HCT116 (cell line): ENCODE measurements at regions not wholly inside any gene's neighbourhood (a gene's known extent, or its start where the extent isn't known, plus 50 kb on each side); places are given as distances from the start of the nearest gene placed in this dataset.

ENCODE experiments used
- ATAC-seq: fragments of 200-7000 bp; cut with Tn5 transposase; 2 replicates; pipeline ENCODE4 v1.9.1; 2020; ENCODE audit warnings: mild to moderate bottlenecking, moderate library complexity
- BruUV-seq: library from RNA; stranded (reverse); fragments of 400-500 nt; replicated peaks from 2 replicates; lab custom pipeline; 2021; lab: Mats Ljungman, UMichigan
- CTCF ChIA-PET: fragments of 300-600 bp; sonication (Branson Sonifier 250); formaldehyde crosslinking; loops from one replicate; lab custom pipeline; 2021; ENCODE audit warnings: antibody characterized with exemption; lab: Charles Lee
- POLR2A ChIA-PET: fragments of 300-600, 350-600 bp; sonication (Branson Sonifier 250); formaldehyde crosslinking; loops from one replicate; lab custom pipeline; 2021; ENCODE audit warnings: antibody characterized with exemption; lab: Charles Lee
- RAD21 ChIA-PET, 2 experiments: fragments of 300-600 bp; sonication (Branson Sonifier 250); formaldehyde crosslinking; loops; one replicate each; lab custom pipeline; 2023; ENCODE audit warnings: low total read pairs in 2 of 2; ENCODE audit not compliant: uncharacterized antibody in 2 of 2, unreplicated experiment in 2 of 2, low non-redundant PET in 1 of 2; lab: Charles Lee
- DNase-seq: peaks from one replicate; pipeline ENCODE4 v3.0.0-alpha.2; 2010; ENCODE audit warnings: low read depth, low spot score
- H2AFZ ChIP-seq: fragments of 200-600 bp; shearing (Covaris generic), sonication (generic); 2 replicates; pipeline ENCODE4 v1.6.1; 2017; ENCODE audit warnings: low read depth, mixed run types, mixed read lengths, antibody characterized with exemption, low read length; ENCODE audit not compliant: poor library complexity, severe bottlenecking
- H3K27ac ChIP-seq: 2 replicates; pipeline ENCODE4 v1.5.1; 2012; ENCODE audit warnings: low read depth, low read length
- H3K27me3 ChIP-seq: fragments of 200-600 bp; sonication (generic); 2 replicates; pipeline ENCODE4 v1.6.1; 2016; ENCODE audit warnings: mixed run types, low read length, mixed read lengths; ENCODE audit not compliant: insufficient read depth
- H3K36me3 ChIP-seq, 2 experiments: fragments of 200-500 bp in 1 of 2; fragments of 200-600 bp in 1 of 2; sonication (Bioruptor generic) in 1 of 2; sonication (generic) in 1 of 2; 2 replicates each; pipeline versions ENCODE4 v1.5.1 to v1.6.1; 2014 to 2016; ENCODE audit warnings: low read length in 2 of 2, inconsistent platforms in 1 of 2, mixed read lengths in 1 of 2, mixed run types in 1 of 2; ENCODE audit not compliant: insufficient read depth in 2 of 2, control insufficient read depth in 1 of 2
- H3K4me1 ChIP-seq, 2 experiments: fragments of 200-600 bp in 1 of 2; sonication (generic) in 1 of 2; 2 replicates each; pipeline versions ENCODE4 v1.5.1 to v1.6.1; 2012 to 2017; ENCODE audit warnings: low read length in 2 of 2, inconsistent platforms in 1 of 2, mild to moderate bottlenecking in 1 of 2, mixed read lengths in 1 of 2, mixed run types in 1 of 2, moderate library complexity in 1 of 2; ENCODE audit not compliant: insufficient read depth in 2 of 2, control insufficient read depth in 1 of 2
- H3K4me2 ChIP-seq: fragments of 200-600 bp; sonication (generic); 2 replicates; pipeline ENCODE4 v1.6.1; 2017; ENCODE audit warnings: mixed run types, low read length, mixed read lengths
- H3K4me3 ChIP-seq, 2 experiments: fragments of 200-600 bp in 1 of 2; sonication (generic) in 1 of 2; replicated peaks in 1 of 2; 2 replicates each; pipeline ENCODE4 v1.5.1; 2011 to 2016; ENCODE audit warnings: low read length in 2 of 2, control low read depth in 1 of 2, low read depth in 1 of 2, mild to moderate bottlenecking in 1 of 2, mixed read lengths in 1 of 2, mixed run types in 1 of 2
- H3K79me2 ChIP-seq: fragments of 200-600 bp; sonication (generic); 2 replicates; pipeline ENCODE4 v1.6.1; 2017; ENCODE audit warnings: mild to moderate bottlenecking, mixed run types, low read length, moderate library complexity, mixed read lengths; ENCODE audit not compliant: insufficient read depth
- H3K9ac ChIP-seq: fragments of 200-600 bp; sonication (generic); 2 replicates; pipeline ENCODE4 v1.6.1; 2016; ENCODE audit warnings: low read length, mixed read lengths
- H3K9me2 ChIP-seq: fragments of 200-600 bp; sonication (generic), shearing (Covaris generic); 2 replicates; pipeline ENCODE4 v1.6.1; 2017; ENCODE audit warnings: mixed run types, mild to moderate bottlenecking, moderate library complexity; ENCODE audit not compliant: insufficient read depth
- H3K9me3 ChIP-seq, 2 experiments: fragments of 200-500 bp in 1 of 2; fragments of 200-600 bp in 1 of 2; sonication (Bioruptor generic) in 1 of 2; sonication (generic) in 1 of 2; 2 replicates each; pipeline ENCODE4 v1.6.1; 2014 to 2017; ENCODE audit warnings: low read length in 2 of 2, mixed read lengths in 2 of 2, inconsistent platforms in 1 of 2, low read depth in 1 of 2, mild to moderate bottlenecking in 1 of 2, mixed run types in 1 of 2, moderate library complexity in 1 of 2; ENCODE audit not compliant: control insufficient read depth in 1 of 2, insufficient read depth in 1 of 2
- H4K20me1 ChIP-seq: fragments of 200-600 bp; sonication (generic), shearing (Covaris generic); 2 replicates; pipeline ENCODE4 v1.6.1; 2017; ENCODE audit warnings: mixed run types, mild to moderate bottlenecking, moderate library complexity; ENCODE audit not compliant: insufficient read depth
- CBX3 ChIP-seq: IDR thresholded peaks from 2 replicates; pipeline ENCODE4 v1.6.1; 2012; ENCODE audit warnings: low read depth
- EGR1 ChIP-seq: IDR thresholded peaks from 2 replicates; pipeline ENCODE4 v1.6.1; 2012; ENCODE audit warnings: low read depth
- EZH2 ChIP-seq: fragments of 200-600 bp; sonication (generic); IDR thresholded peaks from 2 replicates; pipeline ENCODE4 v1.6.1; 2017; ENCODE audit warnings: antibody characterized with exemption, mixed run types
- EZH2phosphoT487 ChIP-seq: fragments of 200-600 bp; IDR thresholded peaks from 2 replicates; pipeline ENCODE4 v1.6.1; 2018; ENCODE audit warnings: antibody characterized with exemption, borderline replicate concordance
- FOSL1 ChIP-seq: IDR thresholded peaks from 2 replicates; pipeline ENCODE4 v1.6.1; 2012; ENCODE audit warnings: low read depth
- POLR2A ChIP-seq: IDR thresholded peaks from 2 replicates; pipeline ENCODE4 v1.7.0; 2011; ENCODE audit warnings: borderline replicate concordance; ENCODE audit not compliant: insufficient read depth, insufficient read length; ENCODE audit errors: extremely low read depth
- POLR2AphosphoS5 ChIP-seq: IDR thresholded peaks from 2 replicates; pipeline ENCODE4 v1.6.1; 2011; ENCODE audit warnings: mild to moderate bottlenecking, low read depth, low read length, moderate library complexity
- RAD21 ChIP-seq: IDR thresholded peaks from 2 replicates; pipeline ENCODE4 v1.6.1; 2012; ENCODE audit warnings: low read depth, mild to moderate bottlenecking
- SIN3A ChIP-seq: IDR thresholded peaks from 2 replicates; pipeline ENCODE4 v1.6.1; 2012; ENCODE audit warnings: low read depth
- SP1 ChIP-seq: IDR thresholded peaks from 2 replicates; pipeline ENCODE4 v1.6.1; 2012; ENCODE audit warnings: low read depth
- SRF ChIP-seq: IDR thresholded peaks from 2 replicates; pipeline ENCODE4 v1.6.1; 2012; ENCODE audit warnings: low read depth
- YY1 ChIP-seq: IDR thresholded peaks from 2 replicates; pipeline ENCODE4 v1.6.1; 2011; ENCODE audit warnings: low read length, low read depth, moderate library complexity, mild to moderate bottlenecking; ENCODE audit not compliant: insufficient replicate concordance; ENCODE audit errors: extremely low read depth
- ZFX ChIP-seq: fragments of 450-650 bp; IDR thresholded peaks from 2 replicates; pipeline ENCODE4 v1.6.1; 2017
- intact Hi-C: fragments of 100-400 bp; cut with micrococcal nuclease; formaldehyde crosslinking; loops from 2 replicates; pipeline ENCODE4 v1.10.0; 2022
- TF ChIP-seq, protein P1 (sequence below): IDR thresholded peaks from 2 replicates; pipeline ENCODE4 v1.6.1; 2012; ENCODE audit warnings: low read depth
- TF ChIP-seq, protein P2 (sequence below): IDR thresholded peaks from 2 replicates; pipeline ENCODE4 v1.6.1; 2011; ENCODE audit warnings: mild to moderate bottlenecking, low read length, moderate library complexity; ENCODE audit not compliant: insufficient replicate concordance; ENCODE audit errors: extremely low read depth

DNA sequence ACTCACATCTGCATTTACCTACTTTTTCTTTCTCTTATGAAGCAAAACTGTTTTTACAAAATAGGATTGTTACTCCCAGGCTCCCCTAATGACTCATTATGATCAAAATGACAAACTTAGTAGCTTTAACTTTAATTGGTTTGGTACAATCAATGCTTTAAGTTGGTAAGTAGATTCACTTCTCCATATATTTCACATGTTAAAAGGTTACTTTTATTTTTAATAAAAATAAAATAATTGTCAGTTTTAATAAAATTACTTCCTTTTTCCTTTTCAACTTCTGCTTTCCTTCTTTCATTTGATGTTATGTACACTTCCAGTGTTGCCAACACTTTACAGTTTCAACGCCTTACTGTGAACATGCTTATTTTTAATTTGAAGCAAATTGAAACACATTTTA, 477.6 kb downstream of the SETD4 start:
- no peak overlapping the region for H2AFZ ChIP-seq
- H3K4me2 ChIP-seq, result no peak overlapping the region
- TF ChIP-seq, protein P1, sequence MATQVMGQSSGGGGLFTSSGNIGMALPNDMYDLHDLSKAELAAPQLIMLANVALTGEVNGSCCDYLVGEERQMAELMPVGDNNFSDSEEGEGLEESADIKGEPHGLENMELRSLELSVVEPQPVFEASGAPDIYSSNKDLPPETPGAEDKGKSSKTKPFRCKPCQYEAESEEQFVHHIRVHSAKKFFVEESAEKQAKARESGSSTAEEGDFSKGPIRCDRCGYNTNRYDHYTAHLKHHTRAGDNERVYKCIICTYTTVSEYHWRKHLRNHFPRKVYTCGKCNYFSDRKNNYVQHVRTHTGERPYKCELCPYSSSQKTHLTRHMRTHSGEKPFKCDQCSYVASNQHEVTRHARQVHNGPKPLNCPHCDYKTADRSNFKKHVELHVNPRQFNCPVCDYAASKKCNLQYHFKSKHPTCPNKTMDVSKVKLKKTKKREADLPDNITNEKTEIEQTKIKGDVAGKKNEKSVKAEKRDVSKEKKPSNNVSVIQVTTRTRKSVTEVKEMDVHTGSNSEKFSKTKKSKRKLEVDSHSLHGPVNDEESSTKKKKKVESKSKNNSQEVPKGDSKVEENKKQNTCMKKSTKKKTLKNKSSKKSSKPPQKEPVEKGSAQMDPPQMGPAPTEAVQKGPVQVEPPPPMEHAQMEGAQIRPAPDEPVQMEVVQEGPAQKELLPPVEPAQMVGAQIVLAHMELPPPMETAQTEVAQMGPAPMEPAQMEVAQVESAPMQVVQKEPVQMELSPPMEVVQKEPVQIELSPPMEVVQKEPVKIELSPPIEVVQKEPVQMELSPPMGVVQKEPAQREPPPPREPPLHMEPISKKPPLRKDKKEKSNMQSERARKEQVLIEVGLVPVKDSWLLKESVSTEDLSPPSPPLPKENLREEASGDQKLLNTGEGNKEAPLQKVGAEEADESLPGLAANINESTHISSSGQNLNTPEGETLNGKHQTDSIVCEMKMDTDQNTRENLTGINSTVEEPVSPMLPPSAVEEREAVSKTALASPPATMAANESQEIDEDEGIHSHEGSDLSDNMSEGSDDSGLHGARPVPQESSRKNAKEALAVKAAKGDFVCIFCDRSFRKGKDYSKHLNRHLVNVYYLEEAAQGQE, result no peak
- no peak for TF ChIP-seq RAD21
- no peak for TF ChIP-seq SP1
- no peak for TF ChIP-seq YY1
- TF ChIP-seq EZH2phosphoT487, result no peak
- no peak for TF ChIP-seq FOSL1
- no peak for TF ChIP-seq EZH2
- TF ChIP-seq SRF, result no peak
- no peak for TF ChIP-seq POLR2AphosphoS5
- TF ChIP-seq EGR1, result no peak
- no peak for TF ChIP-seq SIN3A
- no peak for TF ChIP-seq POLR2A
- TF ChIP-seq ZFX, result no peak
- TF ChIP-seq, protein P2, sequence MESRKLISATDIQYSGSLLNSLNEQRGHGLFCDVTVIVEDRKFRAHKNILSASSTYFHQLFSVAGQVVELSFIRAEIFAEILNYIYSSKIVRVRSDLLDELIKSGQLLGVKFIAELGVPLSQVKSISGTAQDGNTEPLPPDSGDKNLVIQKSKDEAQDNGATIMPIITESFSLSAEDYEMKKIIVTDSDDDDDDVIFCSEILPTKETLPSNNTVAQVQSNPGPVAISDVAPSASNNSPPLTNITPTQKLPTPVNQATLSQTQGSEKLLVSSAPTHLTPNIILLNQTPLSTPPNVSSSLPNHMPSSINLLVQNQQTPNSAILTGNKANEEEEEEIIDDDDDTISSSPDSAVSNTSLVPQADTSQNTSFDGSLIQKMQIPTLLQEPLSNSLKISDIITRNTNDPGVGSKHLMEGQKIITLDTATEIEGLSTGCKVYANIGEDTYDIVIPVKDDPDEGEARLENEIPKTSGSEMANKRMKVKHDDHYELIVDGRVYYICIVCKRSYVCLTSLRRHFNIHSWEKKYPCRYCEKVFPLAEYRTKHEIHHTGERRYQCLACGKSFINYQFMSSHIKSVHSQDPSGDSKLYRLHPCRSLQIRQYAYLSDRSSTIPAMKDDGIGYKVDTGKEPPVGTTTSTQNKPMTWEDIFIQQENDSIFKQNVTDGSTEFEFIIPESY, result no peak
- no peak for TF ChIP-seq CBX3
- peaks cover 14% of the 10 kb centered on the region in 2 experiments; a peak in 3 of 4 replicates for H3K4me1 ChIP-seq
- H3K27me3 ChIP-seq, result no peaks in the 10 kb centered on the region
- DNase-seq (no peak), ATAC-seq (no peak)
- no peak overlapping the region for H3K4me3 ChIP-seq
- H3K79me2 ChIP-seq, result no peaks in the 10 kb centered on the region
- H3K27ac ChIP-seq, result no peak overlapping the region
- H3K36me3 ChIP-seq, result no peaks in the 10 kb centered on the region
- no peaks in the 10 kb centered on the region for H3K9me3 ChIP-seq
- no peaks in the 10 kb centered on the region for H4K20me1 ChIP-seq
- H3K9ac ChIP-seq, result no peak overlapping the region
- ChIA-PET POLR2A (no interaction called here), CTCF (no interaction called here), RAD21 (no interaction called here)
- intact Hi-C loops, result no loop called here
- H3K9me2 ChIP-seq, result no peaks in the 10 kb centered on the region
- BruUV-seq, result no TSS peak
